ENCODE measurements at regions not wholly inside any gene's neighbourhood (a gene's known extent, or its start where the extent isn't known, plus 50 kb on each side); places are given as distances from the start of the nearest gene placed in this dataset.
A peak's percentile ranks its signal among the peaks of the same experiment; 100 is the strongest.

- H4K20me1 ChIP-seq (ENCODE audit: control insufficient read depth, insufficient read depth, low read length, poor library complexity, severe bottlenecking): no peaks in the 10 kb centered on the region
- no peak overlapping the region for H3K4me3 Mint-ChIP-seq
Observed at GRCh38 chr4:128454881-128455280, 167.3 kb upstream of the PGRMC2 start.

GRCh38 chr4:128454281-128454871 lies 166.8 kb upstream of the PGRMC2 start:
- H3K9me3 ChIP-seq (ENCODE audit: control extremely low read depth in 1 of 3, control insufficient read depth in 2 of 3, insufficient read depth in 1 of 3, low read length in 2 of 3): no peaks in the 10 kb centered on the region
- Mint-ChIP-seq H3K4me1 (peaks cover 8% of the 10 kb centered on the region), H3K9me3 (ENCODE audit: insufficient read depth) (no peaks in the 10 kb centered on the region), H3K27ac (no peak overlapping the region), H3K4me3 (no peak overlapping the region), H3K27me3 (peaks cover 14% of the 10 kb centered on the region)
- H3K27me3 ChIP-seq (replicated peaks in 1 of 4; ENCODE audit: control extremely low read depth in 1 of 4, control insufficient read depth in 3 of 4, insufficient read depth in 4 of 4, low read length in 3 of 4): no peaks in the 10 kb centered on the region
- DNase-seq (peak; percentile 64), ATAC-seq (ENCODE audit: low read depth) (peak; percentile 83)
- no peaks in the 10 kb centered on the region for H4K20me1 ChIP-seq (ENCODE audit: control insufficient read depth, insufficient read depth, low read length, poor library complexity, severe bottlenecking)
- ChIA-PET CTCF (interaction anchor here (0.6 to 2.4 kb wide), 10 partner anchors 8 to 516 kb away, joined by 3 to 11 read pairs (median 3); partner anchors contain the start of gene JADE1), POLR2A (no interaction called here)
- H3K27ac ChIP-seq (ENCODE audit: low read length in 2 of 2): no peak overlapping the region
- H3K36me3 ChIP-seq (replicated peaks in 1 of 2; ENCODE audit: control extremely low read depth in 1 of 2, control insufficient read depth in 1 of 2, extremely low read depth in 1 of 2, insufficient read depth in 2 of 2, low read length in 1 of 2): no peaks in the 10 kb centered on the region
- no peak overlapping the region for H3K9ac ChIP-seq (ENCODE audit: low read length)
- intact Hi-C loops (cut with micrococcal nuclease): no loop called here
- 0% methylated on average over 5 of the region's 10 CpGs for WGBS (ENCODE audit: insufficient coverage)
- H3K79me2 ChIP-seq (ENCODE audit: control insufficient read depth, insufficient read depth, low read length): no peaks in the 10 kb centered on the region
- peak overlapping the region; percentile 38 for H3K4me2 ChIP-seq (replicated peaks; ENCODE audit: low read depth, low read length, poor library complexity, severe bottlenecking)
- peaks cover 0 to 4% of the 10 kb centered on the region in 2 donors for H3K4me1 ChIP-seq (ENCODE audit: control insufficient read depth in 2 of 2, insufficient read depth in 2 of 2, low read length in 2 of 2)
- no peak overlapping the region for H2AFZ ChIP-seq (ENCODE audit: insufficient read depth, low read depth, low read length, poor library complexity, severe bottlenecking)
- TF ChIP-seq EZH2 (IDR thresholded peaks at IDR 0.05; ENCODE audit: borderline replicate concordance, insufficient read depth, low read depth, low read length, poor library complexity, severe bottlenecking) (no peak), CTCF (IDR thresholded peaks at IDR 0.05) (peak; percentile 63)
- H3K4me3 ChIP-seq (ENCODE audit: control extremely low read depth in 1 of 5, extremely low read depth in 1 of 5, insufficient read depth in 1 of 5, low read depth in 2 of 5, low read length in 4 of 5): no peak overlapping the region

More at GRCh38 chr4:128454881-128455280, 167.3 kb upstream of the PGRMC2 start:
- Histone ChIP-seq H3K36me3 (replicated peaks in 1 of 2; ENCODE audit: control extremely low read depth in 1 of 2, control insufficient read depth in 1 of 2, extremely low read depth in 1 of 2, insufficient read depth in 2 of 2, low read length in 1 of 2) (no peaks in the 10 kb centered on the region), H3K4me1 (ENCODE audit: control insufficient read depth in 2 of 2, insufficient read depth in 2 of 2, low read length in 2 of 2) (peaks cover 0 to 4% of the 10 kb centered on the region in 2 donors), H3K4me2 (replicated peaks; ENCODE audit: low read depth, low read length, poor library complexity, severe bottlenecking) (no peak overlapping the region), H3K9ac (ENCODE audit: low read length) (no peak overlapping the region), H3K27me3 (replicated peaks in 1 of 4; ENCODE audit: control extremely low read depth in 1 of 4, control insufficient read depth in 3 of 4, insufficient read depth in 4 of 4, low read length in 3 of 4) (no peaks in the 10 kb centered on the region), H3K4me3 (ENCODE audit: control extremely low read depth in 1 of 5, extremely low read depth in 1 of 5, insufficient read depth in 1 of 5, low read depth in 2 of 5, low read length in 4 of 5) (no peak overlapping the region), H3K9me3 (ENCODE audit: control extremely low read depth in 1 of 3, control insufficient read depth in 2 of 3, insufficient read depth in 1 of 3, low read length in 2 of 3) (no peaks in the 10 kb centered on the region), H3K27ac (ENCODE audit: low read length in 2 of 2) (no peak overlapping the region), H3K79me2 (ENCODE audit: control insufficient read depth, insufficient read depth, low read length) (no peaks in the 10 kb centered on the region), H2AFZ (ENCODE audit: insufficient read depth, low read depth, low read length, poor library complexity, severe bottlenecking) (no peak overlapping the region)
- Mint-ChIP-seq H3K9me3 (ENCODE audit: insufficient read depth) (no peaks in the 10 kb centered on the region), H3K27ac (no peak overlapping the region), H3K27me3 (peaks cover 14% of the 10 kb centered on the region), H3K4me1 (peaks cover 8% of the 10 kb centered on the region)
- DNase-seq (no peak), ATAC-seq (ENCODE audit: low read depth) (no peak)
- ChIA-PET CTCF (interaction anchor here (0.7 to 2.4 kb wide), 8 partner anchors 8 to 407 kb away, joined by 3 to 11 read pairs (median 3); partner anchors contain the start of gene JADE1), POLR2A (no interaction called here)
- no peak for TF ChIP-seq CTCF (IDR thresholded peaks at IDR 0.05)
- WGBS (ENCODE audit: insufficient coverage): 92% methylated on average over 2 of the region's 4 CpGs
- intact Hi-C loops (cut with micrococcal nuclease): no loop called here
